Prostate gland (tissue), 2 donors: ENCODE measurements at regions not wholly inside any gene's neighbourhood (a gene's known extent, or its start where the extent isn't known, plus 50 kb on each side); places are given as distances from the start of the nearest gene placed in this dataset.

ENCODE experiments used
- POLR2A ChIP-seq: fragments of 450-650 bp; IDR thresholded peaks from one replicate; pipeline ENCODE4 v1.6.1; 2016; ENCODE audit warnings: antibody characterized with exemption, mild to moderate bottlenecking
- POLR2AphosphoS5 ChIP-seq: sonication (generic); formaldehyde crosslinking; IDR thresholded peaks from one replicate; pipeline ENCODE4 v1.6.1; 2017; ENCODE audit warnings: antibody characterized with exemption
- TF ChIP-seq, protein P1 (sequence below), 4 experiments: fragments of 200-600 bp in 2 of 4; fragments of 450-650 bp in 2 of 4; sonication (generic) in 2 of 4; IDR thresholded peaks; 1 replicate in 3 of 4; 2 replicates in 1 of 4; pipeline ENCODE4 v1.5.1; 2016 to 2019; ENCODE audit warnings: antibody characterized with exemption in 4 of 4, mild to moderate bottlenecking in 2 of 4, moderate library complexity in 2 of 4

DNA sequence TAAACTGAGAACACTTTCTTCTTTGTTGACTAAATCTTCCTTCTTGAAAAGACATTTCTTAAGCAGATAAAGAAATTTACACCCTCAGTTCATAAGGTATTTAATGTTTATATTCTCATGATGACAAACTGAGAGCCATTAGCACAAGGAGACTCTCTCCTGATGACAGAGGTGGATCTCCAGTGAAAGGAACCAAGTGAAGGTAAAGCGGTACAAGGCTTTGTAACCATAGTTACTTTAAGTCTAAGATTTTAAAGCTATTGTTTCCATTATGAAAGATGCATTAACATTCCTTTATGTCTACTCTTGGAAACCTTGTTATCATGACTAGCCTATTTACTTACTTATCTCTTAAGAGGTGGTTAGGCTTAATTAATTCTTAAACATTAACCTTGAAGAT, 737.1 kb downstream of the MECOM start:
- TF ChIP-seq, protein P1, sequence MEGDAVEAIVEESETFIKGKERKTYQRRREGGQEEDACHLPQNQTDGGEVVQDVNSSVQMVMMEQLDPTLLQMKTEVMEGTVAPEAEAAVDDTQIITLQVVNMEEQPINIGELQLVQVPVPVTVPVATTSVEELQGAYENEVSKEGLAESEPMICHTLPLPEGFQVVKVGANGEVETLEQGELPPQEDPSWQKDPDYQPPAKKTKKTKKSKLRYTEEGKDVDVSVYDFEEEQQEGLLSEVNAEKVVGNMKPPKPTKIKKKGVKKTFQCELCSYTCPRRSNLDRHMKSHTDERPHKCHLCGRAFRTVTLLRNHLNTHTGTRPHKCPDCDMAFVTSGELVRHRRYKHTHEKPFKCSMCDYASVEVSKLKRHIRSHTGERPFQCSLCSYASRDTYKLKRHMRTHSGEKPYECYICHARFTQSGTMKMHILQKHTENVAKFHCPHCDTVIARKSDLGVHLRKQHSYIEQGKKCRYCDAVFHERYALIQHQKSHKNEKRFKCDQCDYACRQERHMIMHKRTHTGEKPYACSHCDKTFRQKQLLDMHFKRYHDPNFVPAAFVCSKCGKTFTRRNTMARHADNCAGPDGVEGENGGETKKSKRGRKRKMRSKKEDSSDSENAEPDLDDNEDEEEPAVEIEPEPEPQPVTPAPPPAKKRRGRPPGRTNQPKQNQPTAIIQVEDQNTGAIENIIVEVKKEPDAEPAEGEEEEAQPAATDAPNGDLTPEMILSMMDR (IDR thresholded peaks at IDR 0.05), result no peak
- no peak for TF ChIP-seq POLR2AphosphoS5
- no peak for TF ChIP-seq POLR2A
